ENCODE measurements at regions not wholly inside any gene's neighbourhood (a gene's known extent, or its start where the extent isn't known, plus 50 kb on each side); places are given as distances from the start of the nearest gene placed in this dataset.

- no peak for DNase-seq (ENCODE audit: low read depth)
- H3K4me3 ChIP-seq (ENCODE audit: low read depth, low read length): no peak overlapping the region
- no peak for TF ChIP-seq CTCF (IDR thresholded peaks at IDR 0.05; ENCODE audit: insufficient read depth, low read length)
These were observed 316.7 kb downstream of the CHL1 start for GRCh38 chr3:513301-513700.

- H3K4me3 ChIP-seq (ENCODE audit: low read depth, low read length): no peak overlapping the region
- no peak for DNase-seq (ENCODE audit: low read depth)
- TF ChIP-seq CTCF (IDR thresholded peaks at IDR 0.05; ENCODE audit: insufficient read depth, low read length): no peak
These were observed 317.6 kb downstream of the CHL1 start for GRCh38 chr3:514192-514591.

DNA sequence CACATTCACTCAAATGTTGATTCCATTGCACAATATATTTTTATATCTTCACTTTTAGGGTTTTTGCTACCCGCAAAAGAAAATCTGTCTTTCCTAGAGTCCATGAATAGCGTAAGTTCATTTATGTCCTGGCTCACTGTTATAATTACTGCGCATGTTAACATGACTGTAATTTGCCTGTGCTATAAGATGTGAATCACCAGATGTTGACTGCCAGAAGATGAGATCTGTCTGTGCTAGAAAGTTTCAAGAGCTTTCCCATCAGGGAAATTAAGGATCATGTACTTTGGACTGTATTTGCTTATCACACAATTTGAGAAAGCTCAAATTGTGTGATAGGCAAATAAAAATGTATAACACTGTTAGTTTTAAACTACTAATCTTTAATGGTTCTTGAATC, 322.5 kb downstream of the CHL1 start:
- no peak for TF ChIP-seq CTCF (IDR thresholded peaks at IDR 0.05; ENCODE audit: insufficient read depth, low read length)
- DNase-seq (ENCODE audit: low read depth): no peak
- no peak overlapping the region for H3K4me3 ChIP-seq (ENCODE audit: low read depth, low read length)

GRCh38 chr3:522888-523287, 326.3 kb downstream of the CHL1 start:
- DNase-seq (ENCODE audit: low read depth): no peak
- TF ChIP-seq CTCF (IDR thresholded peaks at IDR 0.05; ENCODE audit: insufficient read depth, low read length): no peak
- H3K4me3 ChIP-seq (ENCODE audit: low read depth, low read length): no peak overlapping the region

DNA sequence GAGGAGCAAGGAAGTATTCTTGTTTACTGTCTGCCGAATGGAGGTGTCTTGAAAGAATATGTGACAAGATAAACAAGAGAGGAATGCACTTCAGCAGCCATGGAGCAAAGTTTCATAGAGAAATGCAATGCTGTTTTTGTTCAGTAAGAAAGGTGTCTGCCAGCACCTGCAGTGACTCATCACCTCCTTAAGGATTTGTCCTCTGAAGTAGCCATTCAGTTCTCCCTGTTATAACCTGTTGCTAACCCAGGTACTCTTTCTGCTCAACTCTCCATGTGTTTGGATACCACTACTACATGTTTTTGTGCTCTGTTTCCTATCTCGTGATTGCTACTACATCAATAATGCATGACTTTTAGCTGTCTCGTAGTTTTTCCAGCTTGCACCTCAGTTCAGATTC, 328.9 kb downstream of the CHL1 start:
- TF ChIP-seq CTCF (IDR thresholded peaks at IDR 0.05; ENCODE audit: insufficient read depth, low read length): no peak
- DNase-seq (ENCODE audit: low read depth): no peak

DNA sequence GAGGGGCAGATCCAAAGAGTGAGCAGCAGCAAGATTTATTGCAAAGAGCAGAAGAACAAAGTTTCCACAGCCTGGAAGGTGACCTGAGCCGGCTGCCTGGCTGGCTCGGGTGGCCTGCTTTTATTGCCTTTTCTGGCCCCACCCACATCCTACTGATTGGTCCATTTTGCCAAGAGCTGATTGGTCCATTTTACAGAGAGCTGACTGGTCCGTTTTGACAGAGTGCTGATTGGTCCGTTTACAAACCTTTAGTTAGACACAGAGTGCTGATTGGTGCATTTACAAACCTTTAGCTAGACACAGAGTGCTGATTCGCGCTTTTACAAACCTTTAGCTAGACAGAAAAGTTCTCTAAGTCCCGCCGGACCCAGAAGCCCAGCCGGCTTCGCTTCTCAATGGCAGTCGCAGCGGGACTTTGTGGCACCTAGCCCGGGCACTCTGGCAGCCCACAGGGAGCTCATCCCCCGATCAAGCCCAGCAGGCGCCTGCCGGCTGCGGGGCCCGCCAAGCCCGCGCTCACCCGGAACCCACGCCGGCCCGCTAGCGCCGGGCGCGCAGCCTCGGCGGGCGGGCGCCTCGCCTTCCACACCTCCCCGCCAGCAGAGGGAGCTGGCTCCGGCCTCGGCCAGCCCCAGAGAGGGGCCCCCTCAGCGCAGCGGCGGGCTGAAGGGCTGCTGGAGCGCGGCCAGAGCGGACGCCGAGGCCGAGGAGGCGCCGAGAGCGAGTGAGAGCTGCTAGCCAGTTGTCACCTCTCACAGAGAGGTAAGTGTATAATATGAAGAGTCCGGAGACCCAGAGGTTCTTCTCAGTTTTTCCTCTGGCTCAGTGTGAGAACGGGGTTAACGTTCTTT, 339.2 kb downstream of the CHL1 start:
- peak overlapping the region; percentile 53 for H3K4me3 ChIP-seq (ENCODE audit: low read depth, low read length)
- TF ChIP-seq CTCF (IDR thresholded peaks at IDR 0.05; ENCODE audit: insufficient read depth, low read length): no peak
- DNase-seq (ENCODE audit: low read depth): peak; percentile 10

More for the DNA sequence above, 328.9 kb downstream of the CHL1 start:
- H3K4me3 ChIP-seq (ENCODE audit: low read depth, low read length): no peak overlapping the region

GRCh38 chr3:536417-536813, 339.9 kb downstream of the CHL1 start:
- no peak for TF ChIP-seq CTCF (IDR thresholded peaks at IDR 0.05; ENCODE audit: insufficient read depth, low read length)
- H3K4me3 ChIP-seq (ENCODE audit: low read depth, low read length): peak overlapping the region; percentile 53
- no peak for DNase-seq (ENCODE audit: low read depth)

Measured in fibroblast of the aortic adventitia (primary cell).